B cell (primary cell): ENCODE measurements at regions not wholly inside any gene's neighbourhood (a gene's known extent, or its start where the extent isn't known, plus 50 kb on each side); places are given as distances from the start of the nearest gene placed in this dataset.
"Not testable (repeated sequence)": the region's sequence is repeated elsewhere in the genome, so short reads cannot be mapped to it uniquely, and the experiment has no call there.

ENCODE experiments used
- ATAC-seq: fragments of 200-7000 bp; cut with Tn5 transposase; one replicate; pipeline ENCODE4 v1.10.0; 2021; ENCODE audit warnings: low read depth, mild to moderate bottlenecking, moderate number of reproducible peaks, moderate library complexity
- CTCF ChIA-PET: fragments of 350-600 bp; sonication (Branson Sonifier 250); formaldehyde crosslinking; loops from one replicate; lab custom pipeline; 2021; ENCODE audit warnings: antibody characterized with exemption, inconsistent platforms; lab: Charles Lee
- POLR2A ChIA-PET: fragments of 350-600 bp; sonication (Branson Sonifier 250); formaldehyde crosslinking; loops from one replicate; lab custom pipeline; 2021; ENCODE audit warnings: antibody characterized with exemption; lab: Charles Lee
- DNase-seq: peaks from one replicate; pipeline ENCODE4 v3.0.0; 2013
- H2AFZ ChIP-seq: 2 replicates; pipeline ENCODE4 v1.6.1; 2012; ENCODE audit warnings: mild to moderate bottlenecking, low read depth, low read length; ENCODE audit not compliant: insufficient read depth, poor library complexity, severe bottlenecking
- H3K27ac ChIP-seq, 2 donors: 1 replicate in 1 of 2; 2 replicates in 1 of 2; pipeline ENCODE4 v1.5.1; 2012 to 2013; ENCODE audit warnings: low read length in 2 of 2, mild to moderate bottlenecking in 2 of 2, moderate library complexity in 1 of 2
- H3K27me3 ChIP-seq, 4 experiments: fragments of 200-600 bp in 1 of 4; sonication (generic) in 1 of 4; replicated peaks in 1 of 4; 1 replicate in 2 of 4; 2 replicates in 2 of 4; pipeline versions ENCODE4 v1.6.1 to v1.7.0; 2013 to 2016; ENCODE audit warnings: low read length in 3 of 4, mild to moderate bottlenecking in 2 of 4, mixed read lengths in 1 of 4, moderate library complexity in 1 of 4; ENCODE audit not compliant: insufficient read depth in 4 of 4, control insufficient read depth in 3 of 4; ENCODE audit errors: control extremely low read depth in 1 of 4
- H3K36me3 ChIP-seq, 2 experiments: replicated peaks in 1 of 2; 1 replicate in 1 of 2; 2 replicates in 1 of 2; pipeline versions ENCODE4 v1.6.1 to v1.7.1; 2013; ENCODE audit warnings: low read length in 1 of 2; ENCODE audit not compliant: insufficient read depth in 2 of 2, control insufficient read depth in 1 of 2; ENCODE audit errors: control extremely low read depth in 1 of 2, extremely low read depth in 1 of 2
- H3K4me1 ChIP-seq, 2 donors: fragments of 200-600 bp in 1 of 2; sonication (generic) in 1 of 2; 1 replicate in 1 of 2; 2 replicates in 1 of 2; pipeline versions ENCODE4 v1.5.1 to v1.6.1; 2013 to 2017; ENCODE audit warnings: low read length in 2 of 2; ENCODE audit not compliant: control insufficient read depth in 2 of 2, insufficient read depth in 2 of 2
- H3K4me2 ChIP-seq: replicated peaks from 2 replicates; pipeline ENCODE3; 2012; ENCODE audit warnings: mild to moderate bottlenecking, low read depth, low read length; ENCODE audit not compliant: poor library complexity, severe bottlenecking
- H3K4me3 ChIP-seq, 5 experiments: fragments of 200-600 bp in 1 of 5; sonication (generic) in 1 of 5; 1 replicate in 3 of 5; 2 replicates in 2 of 5; pipeline versions ENCODE4 v1.5.1 to v1.7.0; 2011 to 2016; ENCODE audit warnings: low read length in 4 of 5, mild to moderate bottlenecking in 4 of 5, low read depth in 2 of 5, control low read depth in 1 of 5, moderate library complexity in 1 of 5; ENCODE audit not compliant: insufficient read depth in 1 of 5; ENCODE audit errors: control extremely low read depth in 1 of 5, extremely low read depth in 1 of 5
- H3K79me2 ChIP-seq: fragments of 200-600 bp; sonication (generic); one replicate; pipeline ENCODE4 v1.6.0; 2016; ENCODE audit warnings: low read length; ENCODE audit not compliant: control insufficient read depth, insufficient read depth
- H3K9ac ChIP-seq: fragments of 200-600 bp; sonication (generic); 2 replicates; pipeline ENCODE4 v1.6.1; 2017; ENCODE audit warnings: mild to moderate bottlenecking, low read length, moderate library complexity
- H3K9me3 ChIP-seq, 3 donors: one replicate each; pipeline versions ENCODE4 v1.6.1 to v1.7.1; 2013; ENCODE audit warnings: low read length in 2 of 3; ENCODE audit not compliant: control insufficient read depth in 2 of 3, insufficient read depth in 1 of 3; ENCODE audit errors: control extremely low read depth in 1 of 3
- H4K20me1 ChIP-seq: 2 replicates; pipeline ENCODE4 v1.6.0; 2012; ENCODE audit warnings: mild to moderate bottlenecking, low read length; ENCODE audit not compliant: insufficient read depth, control insufficient read depth, poor library complexity, severe bottlenecking
- H3K27ac Mint-ChIP-seq: one replicate; pipeline ENCODE4 v1.8.0; 2021; ENCODE audit warnings: mixed read lengths
- H3K27me3 Mint-ChIP-seq: one replicate; pipeline ENCODE4 v1.8.0; 2021; ENCODE audit warnings: mixed read lengths
- H3K4me1 Mint-ChIP-seq: one replicate; pipeline ENCODE4 v1.8.0; 2021; ENCODE audit warnings: mixed read lengths
- H3K4me3 Mint-ChIP-seq: one replicate; pipeline ENCODE4 v1.8.0; 2021; ENCODE audit warnings: mixed read lengths
- H3K9me3 Mint-ChIP-seq: one replicate; pipeline ENCODE4 v1.8.0; 2022; ENCODE audit warnings: mixed read lengths; ENCODE audit not compliant: insufficient read depth
- EZH2 ChIP-seq: IDR thresholded peaks from 2 replicates; pipeline ENCODE4 v1.6.1; 2012; ENCODE audit warnings: borderline replicate concordance, low read depth, mild to moderate bottlenecking, moderate library complexity, low read length; ENCODE audit not compliant: insufficient read depth, poor library complexity, severe bottlenecking
- whole genome bisulfite sequencing: methylation state at CpG from one replicate; pipeline ENCODE4 v1.1.5; 2013; ENCODE audit warnings: missing lambda C conversion rate; ENCODE audit not compliant: insufficient coverage; 5-methylcytosine and 5-hydroxymethylcytosine counted together
- intact Hi-C: fragments of 100-400 bp; cut with micrococcal nuclease; formaldehyde crosslinking; loops from one replicate; pipeline ENCODE4 v1.10.0; 2022
- TF ChIP-seq, protein P1 (sequence below): fragments of 200-600 bp; IDR thresholded peaks from one replicate; pipeline ENCODE4 v1.8.0; 2022; ENCODE audit warnings: antibody characterized with exemption, mild to moderate bottlenecking

- no peaks in the 10 kb centered on the region for H3K9me3 Mint-ChIP-seq
- no peaks in the 10 kb centered on the region for H3K27me3 ChIP-seq
- H3K27me3 Mint-ChIP-seq, result no peaks in the 10 kb centered on the region
- TF ChIP-seq EZH2, result no peak
- TF ChIP-seq, protein P1, sequence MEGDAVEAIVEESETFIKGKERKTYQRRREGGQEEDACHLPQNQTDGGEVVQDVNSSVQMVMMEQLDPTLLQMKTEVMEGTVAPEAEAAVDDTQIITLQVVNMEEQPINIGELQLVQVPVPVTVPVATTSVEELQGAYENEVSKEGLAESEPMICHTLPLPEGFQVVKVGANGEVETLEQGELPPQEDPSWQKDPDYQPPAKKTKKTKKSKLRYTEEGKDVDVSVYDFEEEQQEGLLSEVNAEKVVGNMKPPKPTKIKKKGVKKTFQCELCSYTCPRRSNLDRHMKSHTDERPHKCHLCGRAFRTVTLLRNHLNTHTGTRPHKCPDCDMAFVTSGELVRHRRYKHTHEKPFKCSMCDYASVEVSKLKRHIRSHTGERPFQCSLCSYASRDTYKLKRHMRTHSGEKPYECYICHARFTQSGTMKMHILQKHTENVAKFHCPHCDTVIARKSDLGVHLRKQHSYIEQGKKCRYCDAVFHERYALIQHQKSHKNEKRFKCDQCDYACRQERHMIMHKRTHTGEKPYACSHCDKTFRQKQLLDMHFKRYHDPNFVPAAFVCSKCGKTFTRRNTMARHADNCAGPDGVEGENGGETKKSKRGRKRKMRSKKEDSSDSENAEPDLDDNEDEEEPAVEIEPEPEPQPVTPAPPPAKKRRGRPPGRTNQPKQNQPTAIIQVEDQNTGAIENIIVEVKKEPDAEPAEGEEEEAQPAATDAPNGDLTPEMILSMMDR, result no peak
- DNase-seq (no peak), ATAC-seq (no peak)
- no peak overlapping the region for H3K4me2 ChIP-seq
- H3K9me3 ChIP-seq, result no peaks in the 10 kb centered on the region
- intact Hi-C loops, result no loop called here
- H2AFZ ChIP-seq, result no peak overlapping the region
- no peak overlapping the region for H3K27ac Mint-ChIP-seq
- no peaks in the 10 kb centered on the region for H4K20me1 ChIP-seq
- no peaks in the 10 kb centered on the region for H3K4me1 Mint-ChIP-seq
- no peaks in the 10 kb centered on the region for H3K79me2 ChIP-seq
- H3K36me3 ChIP-seq, result no peaks in the 10 kb centered on the region
- POLR2A ChIA-PET, result no interaction called here
- no peak overlapping the region for H3K4me3 ChIP-seq
- H3K4me1 ChIP-seq, result no peaks in the 10 kb centered on the region
- WGBS, result no CpG with 5 or more reads among the region's 4 CpGs
- H3K27ac ChIP-seq, result no peak overlapping the region
- CTCF ChIA-PET, result no interaction called here
- H3K4me3 Mint-ChIP-seq, result no peak overlapping the region
- no peak overlapping the region for H3K9ac ChIP-seq
Observed at GRCh38 chr9:26637101-26637500, 255.5 kb downstream of the CAAP1 start.

GRCh38 chr9:26613851-26614350 lies 278.7 kb downstream of the CAAP1 start:
- H3K4me3 ChIP-seq, H3K4me1 ChIP-seq, ATAC-seq, H3K9me3 Mint-ChIP-seq, H3K27me3 Mint-ChIP-seq, H3K9ac ChIP-seq, H3K4me3 Mint-ChIP-seq, H3K27ac Mint-ChIP-seq, H3K4me2 ChIP-seq, H3K79me2 ChIP-seq, intact Hi-C loops, CTCF ChIA-PET, POLR2A ChIA-PET, DNase-seq, H4K20me1 ChIP-seq, H3K4me1 Mint-ChIP-seq, H3K27me3 ChIP-seq, H3K9me3 ChIP-seq, H3K27ac ChIP-seq, H2AFZ ChIP-seq, H3K36me3 ChIP-seq: not testable (repeated sequence)
- 92% methylated on average over 4 of the region's 12 CpGs for WGBS
